Fibroblast of skin of abdomen (primary cell): ENCODE measurements at regions not wholly inside any gene's neighbourhood (a gene's known extent, or its start where the extent isn't known, plus 50 kb on each side); places are given as distances from the start of the nearest gene placed in this dataset.
"Not testable (repeated sequence)": the region's sequence is repeated elsewhere in the genome, so short reads cannot be mapped to it uniquely, and the experiment has no call there.

Source experiments
- DNase-seq: peaks from one replicate; pipeline ENCODE4 v3.0.0-alpha.2; 2013

DNA sequence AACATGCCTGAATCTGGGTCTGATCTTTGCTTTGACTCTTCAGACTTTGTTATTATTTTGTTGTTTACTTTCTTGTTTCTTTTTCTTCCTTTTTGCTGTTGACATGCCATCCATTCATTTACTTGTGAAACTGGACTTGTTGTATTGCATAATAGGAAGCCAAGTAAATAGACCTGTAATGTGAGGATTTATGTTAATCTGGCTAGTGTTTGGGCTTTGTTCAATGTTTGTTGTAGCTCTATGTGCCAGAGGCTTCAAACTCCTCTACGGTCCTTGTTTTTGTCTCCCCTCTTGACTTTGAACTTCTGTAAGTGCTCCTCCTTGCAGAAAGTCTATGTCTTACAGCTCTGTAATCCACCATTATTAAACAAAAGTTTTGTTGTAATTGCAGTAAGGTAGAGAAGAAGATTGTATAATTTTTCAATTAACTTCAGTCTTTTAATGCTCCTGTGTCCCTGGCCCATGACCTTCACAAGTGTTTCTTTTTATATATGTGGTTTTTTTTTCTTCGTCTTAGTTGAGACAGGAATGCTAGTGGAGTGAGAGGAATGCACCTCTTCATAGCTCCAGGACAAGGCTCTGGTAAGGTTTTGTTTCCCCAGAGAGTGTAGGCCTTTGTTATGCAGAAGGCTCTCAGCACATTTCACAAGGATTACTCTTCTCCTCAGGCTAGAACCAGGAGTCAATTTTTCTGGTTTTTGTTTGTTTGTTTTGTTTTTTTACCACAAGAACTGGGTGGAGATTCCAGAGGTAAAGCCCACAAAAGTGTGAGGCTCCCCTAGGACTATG is 1061.8 kb upstream of the CITED2 start:
- DNase-seq = peak; percentile 93

- peak; percentile 74 for DNase-seq
Observed at GRCh38 chr6:140434761-140435160, 1060.3 kb upstream of the CITED2 start.

DNA sequence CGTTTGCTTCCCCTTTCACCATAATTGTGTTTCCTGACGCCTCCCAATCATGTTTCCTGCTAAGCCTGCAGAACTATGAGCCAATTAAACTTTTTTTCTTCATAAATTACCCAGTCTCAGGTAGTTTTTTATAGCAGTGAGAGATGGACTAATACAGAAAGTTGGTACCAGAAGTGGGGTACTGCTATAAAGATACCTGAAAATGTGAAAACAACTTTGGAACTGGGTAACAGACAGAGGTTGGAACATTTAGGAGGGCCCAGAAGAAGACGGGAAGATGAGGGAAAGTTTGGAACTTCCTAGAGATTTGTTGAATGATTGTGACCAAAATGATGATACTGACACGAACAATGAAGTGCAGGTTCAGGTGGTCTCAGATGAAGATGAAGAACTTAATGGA is 1058.6 kb upstream of the CITED2 start:
- DNase-seq = no peak

DNA sequence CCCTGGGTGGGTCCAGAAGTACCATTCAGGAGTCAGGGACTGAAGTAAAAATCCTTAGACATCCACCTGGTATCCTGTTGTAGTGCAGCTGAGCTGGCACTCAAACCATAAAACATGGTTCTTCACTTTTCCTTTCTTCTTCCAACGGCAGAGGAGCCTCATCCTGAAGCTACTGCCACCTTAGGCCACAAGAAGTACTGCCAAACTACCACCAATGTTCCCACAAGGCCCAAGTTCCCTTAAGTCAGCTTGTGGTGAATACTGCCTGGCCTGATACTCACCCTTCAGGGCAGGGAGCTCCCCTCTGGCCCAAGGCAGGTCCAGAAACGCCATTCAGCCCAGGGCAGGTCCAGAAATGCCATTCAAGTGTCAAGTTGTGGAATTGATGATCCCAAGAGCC is 1053.4 kb upstream of the CITED2 start:
- DNase-seq = no peak

- no peak for DNase-seq
Observed at GRCh38 chr6:140414966-140415620, 1040.6 kb upstream of the CITED2 start.

DNA sequence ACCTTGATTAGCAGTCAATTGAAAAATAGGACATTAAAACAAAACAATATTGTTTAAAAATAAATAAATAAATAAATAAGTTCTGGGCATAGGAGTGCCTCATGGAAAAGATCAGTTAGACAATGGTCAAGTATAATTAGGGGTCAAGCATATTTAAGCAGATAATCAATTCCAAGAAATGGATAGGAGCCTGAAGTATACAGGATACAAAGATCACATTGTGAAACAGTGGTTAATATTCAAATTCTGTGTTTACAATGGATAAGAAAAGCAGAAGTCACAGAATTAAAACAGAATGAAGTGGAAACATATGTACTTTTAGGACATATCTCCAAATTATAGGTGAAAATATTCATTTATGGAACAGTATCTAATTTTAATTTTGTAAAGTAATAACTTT is 1028.6 kb upstream of the CITED2 start:
- DNase-seq = no peak

GRCh38 chr6:140401761-140402160 is 1027.3 kb upstream of the CITED2 start:
- peak; percentile 91 for DNase-seq

DNA sequence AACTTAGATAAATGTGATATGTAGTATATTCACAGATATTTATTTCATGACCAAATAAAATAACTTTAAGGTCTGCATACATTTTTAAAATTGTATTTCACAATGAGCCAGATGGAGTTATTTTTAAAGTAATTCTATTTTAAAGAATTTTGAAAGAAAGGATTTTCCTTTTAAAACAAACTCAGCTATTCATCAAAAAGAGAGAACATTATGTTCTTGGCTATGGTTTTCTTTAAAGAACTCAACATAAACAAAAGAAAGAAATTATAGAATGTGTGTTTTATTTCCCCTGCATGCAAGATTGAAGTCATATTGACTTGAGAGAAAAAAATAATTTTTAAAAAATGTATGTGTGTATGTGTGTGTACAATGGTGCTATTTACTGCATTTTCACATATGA is 1023.6 kb upstream of the CITED2 start:
- DNase-seq = no peak

GRCh38 chr6:140397106-140397505 is 1022.7 kb upstream of the CITED2 start:
- DNase-seq = no peak

DNA sequence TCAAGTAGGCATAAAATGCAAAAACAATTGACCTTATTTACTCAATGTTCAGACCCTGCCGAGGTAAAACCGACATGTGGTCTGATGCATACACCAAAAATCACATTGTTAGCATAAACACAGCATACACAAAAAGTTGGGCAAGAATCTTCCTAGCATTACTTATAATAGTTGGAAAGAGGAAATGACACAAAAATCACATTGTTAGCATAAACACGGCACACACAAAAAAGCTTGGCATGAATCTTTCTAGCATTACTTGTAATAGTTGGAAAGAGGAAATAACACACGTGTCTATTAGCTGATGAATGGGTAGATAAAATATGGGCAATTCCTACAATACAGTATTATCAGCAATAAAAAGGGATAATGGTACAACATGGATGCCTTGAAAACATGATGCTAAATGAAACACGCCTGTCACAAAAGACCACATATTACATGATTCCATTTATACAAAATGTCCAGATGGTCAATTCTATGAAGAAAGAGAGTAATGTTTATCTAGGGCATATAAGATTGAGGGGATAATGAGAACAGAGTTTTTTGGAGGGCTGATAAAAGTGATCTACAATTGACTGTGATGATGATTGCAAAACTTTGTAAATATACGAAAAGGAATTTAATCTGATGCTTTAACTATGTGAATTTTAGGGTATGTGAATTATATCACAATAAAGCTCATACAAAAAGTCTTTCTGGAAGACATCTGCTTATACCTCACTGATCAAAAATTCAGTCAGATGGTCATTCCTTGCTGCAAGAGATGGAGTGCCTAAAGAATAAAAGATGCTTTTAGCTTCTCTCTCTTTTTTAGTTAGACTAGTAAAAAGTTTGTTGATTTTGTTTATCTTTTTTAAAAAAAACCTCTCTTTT is 1019.5 kb upstream of the CITED2 start:
- peak; percentile 38 for DNase-seq

GRCh38 chr6:140388815-140389214 is 1014.4 kb upstream of the CITED2 start:
- DNase-seq = no peak

DNA sequence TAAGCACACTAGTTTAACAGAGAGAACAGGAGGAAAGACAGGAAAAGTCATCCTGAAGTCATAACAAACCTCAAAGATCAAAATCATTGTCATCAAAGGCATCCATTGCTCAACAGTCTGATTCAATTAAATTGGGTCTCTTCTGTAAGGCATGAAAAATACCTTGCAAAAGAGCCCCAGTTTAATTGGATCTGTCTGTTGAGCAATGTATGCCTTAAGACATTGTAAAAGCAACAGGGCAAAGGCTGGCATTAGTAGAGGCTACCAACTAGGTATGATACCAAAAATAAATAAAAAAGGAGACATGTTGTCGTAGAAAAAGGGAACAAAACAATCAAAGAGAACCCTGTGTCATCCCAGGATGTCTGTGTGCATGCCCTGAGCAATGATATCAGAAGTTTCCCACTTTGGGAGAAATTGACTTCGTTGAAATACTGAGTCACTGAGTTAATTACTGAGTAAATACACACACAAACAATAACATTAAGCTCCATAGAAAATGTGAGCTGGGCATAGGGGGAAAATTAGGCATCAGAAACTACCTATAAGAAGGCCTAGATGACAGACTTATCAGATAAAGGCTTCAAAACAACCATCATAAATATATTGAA is 1013.8 kb upstream of the CITED2 start:
- DNase-seq = peak; percentile 28

GRCh38 chr6:140385679-140386078 is 1011.2 kb upstream of the CITED2 start:
- no peak for DNase-seq

DNA sequence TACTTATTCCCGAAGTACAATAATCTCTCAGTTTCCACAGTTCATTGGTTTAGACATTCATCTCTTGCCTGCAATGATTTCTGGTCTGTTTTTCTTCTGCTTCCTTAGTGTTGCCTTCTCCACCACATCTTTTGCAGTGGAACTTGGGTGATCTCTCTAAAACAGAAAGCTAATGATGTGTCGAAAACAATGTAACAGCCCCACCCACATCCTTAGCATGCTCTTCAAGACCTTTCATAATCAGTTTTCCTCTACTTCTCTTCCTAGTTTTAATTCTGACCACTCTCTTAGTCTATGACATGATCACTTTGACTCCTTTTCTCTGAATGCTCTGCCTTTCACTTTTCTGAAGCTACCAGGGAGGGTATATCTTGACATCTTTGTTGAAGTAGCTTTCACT is 1007.9 kb upstream of the CITED2 start:
- DNase-seq = no peak

DNA sequence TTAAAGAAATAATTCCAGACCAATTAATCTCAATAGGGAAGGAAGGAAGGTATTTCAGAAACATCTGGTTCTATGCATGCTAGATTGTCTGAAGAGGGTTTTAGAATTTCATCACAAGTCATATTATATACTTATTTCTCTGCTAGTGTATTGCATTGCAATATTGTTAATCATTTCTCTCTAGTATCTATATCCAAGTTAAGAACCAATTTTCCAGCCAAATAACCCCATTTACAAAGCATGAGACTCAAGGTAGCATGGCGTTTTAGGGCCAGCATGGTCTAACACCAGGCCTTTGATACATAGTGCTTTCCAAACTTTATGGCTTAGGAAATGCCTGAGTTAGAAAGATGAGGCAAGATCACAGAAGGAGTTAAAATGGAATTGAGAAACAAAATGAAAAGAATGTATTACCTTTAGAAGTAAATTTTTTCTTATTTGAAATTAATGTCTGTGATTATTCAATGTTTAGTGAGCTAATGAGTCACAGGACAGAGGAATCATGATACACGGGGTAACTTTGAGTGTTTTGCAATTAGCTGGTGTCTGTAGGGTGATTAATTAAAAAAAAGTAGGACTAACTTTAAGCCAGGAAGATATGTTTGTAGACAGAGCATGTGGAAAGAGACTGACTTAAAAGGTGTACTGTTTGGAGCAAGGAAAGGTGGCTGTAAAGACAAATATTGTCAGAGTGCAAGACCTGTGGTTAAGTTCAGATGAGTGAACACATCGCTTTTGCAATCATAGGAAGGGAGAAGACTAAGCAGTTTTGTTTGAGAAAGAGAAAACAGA is 1006.2 kb upstream of the CITED2 start:
- peak; percentile 83 for DNase-seq

GRCh38 chr6:140379919-140380318 is 1005.5 kb upstream of the CITED2 start:
- peak; percentile 76 for DNase-seq

- no peak for DNase-seq
Observed at GRCh38 chr6:140376209-140376608, 1001.8 kb upstream of the CITED2 start.

- DNase-seq = not testable (repeated sequence)
Observed at GRCh38 chr6:140373728-140374127, 999.3 kb upstream of the CITED2 start.

DNA sequence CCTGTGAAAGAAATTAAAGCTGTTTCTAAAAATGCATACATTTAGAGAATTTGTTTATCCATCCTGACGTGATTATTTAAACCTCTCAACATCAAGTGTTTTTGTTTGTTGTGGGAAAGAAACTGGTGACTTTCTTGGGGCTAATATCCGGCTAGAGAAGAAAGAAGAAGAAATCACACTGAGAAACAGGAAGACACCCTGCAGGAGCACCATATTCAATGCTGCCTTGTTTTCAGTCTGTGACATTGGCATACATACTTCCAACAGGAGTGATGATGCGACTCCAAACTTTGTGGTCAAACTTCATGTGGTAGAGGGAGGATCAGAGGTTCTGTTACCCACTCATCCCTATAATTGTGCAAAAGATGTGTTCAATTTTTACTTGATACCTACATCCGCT is 997.6 kb upstream of the CITED2 start:
- no peak for DNase-seq

- DNase-seq = peak; percentile 49
Observed at GRCh38 chr6:140370976-140371870, 996.8 kb upstream of the CITED2 start.

- DNase-seq = peak; percentile 59
Observed at GRCh38 chr6:140370441-140370840, 996.0 kb upstream of the CITED2 start.
